Tibial nerve (tissue), 4 donors: ENCODE measurements at regions not wholly inside any gene's neighbourhood (a gene's known extent, or its start where the extent isn't known, plus 50 kb on each side); places are given as distances from the start of the nearest gene placed in this dataset.

Experiments
- DNase-seq, 2 donors: peaks; one replicate each; pipeline ENCODE4 v3.0.0-alpha.2; 2019; ENCODE audit warnings: low spot score in 2 of 2
- H3K27ac ChIP-seq, 4 donors: fragments of 200-600 bp; sonication (generic) in 3 of 4; one replicate each; pipeline ENCODE4 v1.5.1; 2017 to 2019; ENCODE audit warnings: mild to moderate bottlenecking in 1 of 4
- H3K27me3 ChIP-seq, 2 donors: fragments of 200-600 bp; sonication (generic) in 1 of 2; one replicate each; pipeline versions ENCODE4 v1.5.1 to v1.6.0; 2017 to 2019
- H3K36me3 ChIP-seq, 3 donors: fragments of 200-600 bp; sonication (generic); one replicate each; pipeline ENCODE4 v1.5.1; 2018 to 2019
- H3K4me1 ChIP-seq, 4 donors: fragments of 200-600 bp; sonication (generic) in 3 of 4; one replicate each; pipeline ENCODE4 v1.5.1; 2017 to 2019
- H3K4me3 ChIP-seq, 4 donors: fragments of 200-600 bp; sonication (generic) in 3 of 4; one replicate each; pipeline ENCODE4 v1.5.1; 2017 to 2019; ENCODE audit warnings: mild to moderate bottlenecking in 1 of 4, moderate library complexity in 1 of 4
- H3K9me3 ChIP-seq, 4 donors: fragments of 200-600 bp; sonication (generic) in 3 of 4; one replicate each; pipeline ENCODE4 v1.5.1; 2017 to 2019
- CTCF ChIP-seq, 5 experiments: fragments of 200-600 bp in 3 of 5; fragments of 450-650 bp in 2 of 5; sonication (generic) in 3 of 5; IDR thresholded peaks; one replicate each; pipeline ENCODE4 v1.5.1; 2016 to 2019; ENCODE audit warnings: antibody characterized with exemption in 5 of 5, mild to moderate bottlenecking in 3 of 5, moderate library complexity in 2 of 5
- EP300 ChIP-seq, 2 donors: sonication (generic); formaldehyde crosslinking; IDR thresholded peaks; one replicate each; pipeline ENCODE4 v1.6.1; 2017; ENCODE audit warnings: antibody characterized with exemption in 2 of 2, mild to moderate bottlenecking in 1 of 2
- POLR2A ChIP-seq, 2 donors: fragments of 450-650 bp; IDR thresholded peaks; one replicate each; pipeline ENCODE4 v1.6.1; 2017; ENCODE audit warnings: antibody characterized with exemption in 2 of 2, mild to moderate bottlenecking in 2 of 2, moderate library complexity in 2 of 2
- WGBS, 2 donors: methylation state at CpG; one replicate each; pipeline ENCODE4 v1.1.5; 2018; 5-methylcytosine and 5-hydroxymethylcytosine counted together

GRCh38 chr4:66591968-66592367 lies 921.7 kb upstream of the EPHA5 start:
- no peak overlapping the region for H3K27ac ChIP-seq
- H3K4me1 ChIP-seq, result no peaks in the 10 kb centered on the region
- no peaks in the 10 kb centered on the region for H3K27me3 ChIP-seq
- H3K36me3 ChIP-seq, result no peaks in the 10 kb centered on the region
- no peaks in the 10 kb centered on the region for H3K9me3 ChIP-seq
- no peak for TF ChIP-seq POLR2A (IDR thresholded peaks at IDR 0.05)
- TF ChIP-seq EP300 (IDR thresholded peaks at IDR 0.05), result no peak
- TF ChIP-seq CTCF (IDR thresholded peaks at IDR 0.05), result no peak
- H3K4me3 ChIP-seq, result no peak overlapping the region
- no peak for DNase-seq

- DNase-seq, result no peak
- no peak for TF ChIP-seq POLR2A (IDR thresholded peaks at IDR 0.05)
- TF ChIP-seq EP300 (IDR thresholded peaks at IDR 0.05), result no peak
- no peak overlapping the region for H3K4me3 ChIP-seq
- no peaks in the 10 kb centered on the region for H3K9me3 ChIP-seq
- no peaks in the 10 kb centered on the region for H3K27me3 ChIP-seq
- H3K27ac ChIP-seq, result no peak overlapping the region
- 72 to 88% methylated on average over 1 of the region's 1 CpG for WGBS, 2 donors
- H3K36me3 ChIP-seq, result no peaks in the 10 kb centered on the region
- H3K4me1 ChIP-seq, result no peaks in the 10 kb centered on the region
These were observed 920.4 kb upstream of the EPHA5 start for GRCh38 chr4:66590488-66591215.

- Histone ChIP-seq H3K9me3 (no peaks in the 10 kb centered on the region), H3K27ac (no peak overlapping the region), H3K4me1 (no peaks in the 10 kb centered on the region), H3K36me3 (no peaks in the 10 kb centered on the region), H3K27me3 (no peaks in the 10 kb centered on the region), H3K4me3 (no peak overlapping the region)
- DNase-seq, result no peak
- TF ChIP-seq EP300 (IDR thresholded peaks at IDR 0.05), result no peak
- no peak for TF ChIP-seq CTCF (IDR thresholded peaks at IDR 0.05)
- TF ChIP-seq POLR2A (IDR thresholded peaks at IDR 0.05), result no peak
- 33 to 50% methylated on average over 1 of the region's 1 CpG for whole genome bisulfite sequencing, 2 donors
These were observed 918.9 kb upstream of the EPHA5 start for GRCh38 chr4:66589183-66589582.

- H3K36me3 ChIP-seq, result no peaks in the 10 kb centered on the region
- TF ChIP-seq EP300 (IDR thresholded peaks at IDR 0.05), result no peak
- no peak for TF ChIP-seq POLR2A (IDR thresholded peaks at IDR 0.05)
- TF ChIP-seq CTCF (IDR thresholded peaks at IDR 0.05), result no peak
- H3K4me3 ChIP-seq, result no peak overlapping the region
- no peak overlapping the region for H3K27ac ChIP-seq
- no peaks in the 10 kb centered on the region for H3K9me3 ChIP-seq
- DNase-seq, result no peak
- H3K27me3 ChIP-seq, result no peaks in the 10 kb centered on the region
- 86 to 91% methylated on average over 1 of the region's 1 CpG for WGBS, 2 donors
- no peaks in the 10 kb centered on the region for H3K4me1 ChIP-seq
These were observed 915.5 kb upstream of the EPHA5 start for GRCh38 chr4:66585767-66586166.

GRCh38 chr4:66577922-66578321 lies 907.6 kb upstream of the EPHA5 start:
- Histone ChIP-seq H3K27ac (no peak overlapping the region), H3K4me1 (no peaks in the 10 kb centered on the region), H3K9me3 (no peaks in the 10 kb centered on the region), H3K27me3 (no peaks in the 10 kb centered on the region), H3K36me3 (no peaks in the 10 kb centered on the region), H3K4me3 (no peak overlapping the region)
- TF ChIP-seq EP300 (IDR thresholded peaks at IDR 0.05) (no peak), POLR2A (IDR thresholded peaks at IDR 0.05) (no peak), CTCF (IDR thresholded peaks at IDR 0.05) (no peak)
- no peak for DNase-seq
- 40 to 49% methylated on average over 2 of the region's 2 CpGs for WGBS, 2 donors
